ENCODE measurements at regions not wholly inside any gene's neighbourhood (a gene's known extent, or its start where the extent isn't known, plus 50 kb on each side); places are given as distances from the start of the nearest gene placed in this dataset.

DNA sequence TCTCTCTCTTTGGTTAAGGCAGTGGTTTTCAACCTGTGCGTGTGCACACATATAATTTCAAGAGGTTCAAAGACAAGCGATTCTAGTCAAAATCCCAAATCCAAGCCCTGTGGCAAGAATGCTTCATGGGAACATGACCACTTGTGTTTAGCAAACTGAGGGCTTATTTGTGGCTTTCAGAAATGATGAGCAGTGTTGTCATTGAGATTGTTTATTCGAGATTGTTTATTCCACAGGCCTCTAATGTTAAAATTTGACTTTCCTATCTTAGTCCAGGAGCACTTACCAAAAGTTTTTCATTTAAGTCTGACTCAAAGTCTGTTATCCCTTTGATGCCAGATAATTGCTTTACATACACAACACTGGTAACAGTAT is 111.1 kb upstream of the ELL2 start:
- WGBS, 2 donors: 84 to 91% methylated on average over 3 of the region's 3 CpGs

DNA sequence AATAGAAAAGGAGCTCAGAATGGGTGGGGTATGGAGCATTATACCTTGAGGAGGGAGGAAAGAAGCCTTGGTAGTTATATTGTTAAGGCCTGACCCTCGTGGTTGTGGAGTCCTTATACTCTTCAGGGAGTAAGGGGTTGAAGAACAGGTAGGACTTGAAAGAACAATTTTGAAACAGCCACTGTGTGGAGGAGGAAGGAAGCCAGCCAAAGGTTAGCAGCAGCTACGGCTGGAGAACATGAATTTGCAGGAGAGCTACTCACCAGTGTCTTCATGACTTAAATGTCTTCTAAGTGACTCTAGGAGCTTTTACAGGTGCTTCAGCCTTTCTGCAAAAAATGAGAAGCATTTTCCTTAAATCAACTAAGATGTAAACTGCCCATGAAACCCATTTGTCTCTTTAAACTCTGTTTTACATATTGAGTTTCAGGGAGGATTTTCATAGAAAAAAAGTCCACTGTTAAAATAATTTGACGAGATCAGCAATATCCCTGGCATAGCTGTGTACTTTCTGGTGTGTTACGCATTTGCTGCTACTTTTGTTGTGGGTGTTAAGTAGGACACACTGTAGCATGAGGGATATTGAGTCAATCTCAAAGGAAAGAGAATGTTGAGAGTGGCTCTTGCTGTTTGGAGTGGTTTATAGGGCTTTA is 110.6 kb upstream of the ELL2 start:
- Histone ChIP-seq H3K36me3 (no peaks in the 10 kb centered on the region), H3K9me3 (no peaks in the 10 kb centered on the region), H3K4me3 (no peak overlapping the region), H3K27me3 (no peaks in the 10 kb centered on the region), H3K27ac (no peak overlapping the region), H3K4me1 (peaks cover 6 to 10% (median 9%) of the 10 kb centered on the region in 3 donors)
- FAIRE-seq (no peak), DNase-seq (no peak), ATAC-seq (no peak)
- TF ChIP-seq, protein P1, sequence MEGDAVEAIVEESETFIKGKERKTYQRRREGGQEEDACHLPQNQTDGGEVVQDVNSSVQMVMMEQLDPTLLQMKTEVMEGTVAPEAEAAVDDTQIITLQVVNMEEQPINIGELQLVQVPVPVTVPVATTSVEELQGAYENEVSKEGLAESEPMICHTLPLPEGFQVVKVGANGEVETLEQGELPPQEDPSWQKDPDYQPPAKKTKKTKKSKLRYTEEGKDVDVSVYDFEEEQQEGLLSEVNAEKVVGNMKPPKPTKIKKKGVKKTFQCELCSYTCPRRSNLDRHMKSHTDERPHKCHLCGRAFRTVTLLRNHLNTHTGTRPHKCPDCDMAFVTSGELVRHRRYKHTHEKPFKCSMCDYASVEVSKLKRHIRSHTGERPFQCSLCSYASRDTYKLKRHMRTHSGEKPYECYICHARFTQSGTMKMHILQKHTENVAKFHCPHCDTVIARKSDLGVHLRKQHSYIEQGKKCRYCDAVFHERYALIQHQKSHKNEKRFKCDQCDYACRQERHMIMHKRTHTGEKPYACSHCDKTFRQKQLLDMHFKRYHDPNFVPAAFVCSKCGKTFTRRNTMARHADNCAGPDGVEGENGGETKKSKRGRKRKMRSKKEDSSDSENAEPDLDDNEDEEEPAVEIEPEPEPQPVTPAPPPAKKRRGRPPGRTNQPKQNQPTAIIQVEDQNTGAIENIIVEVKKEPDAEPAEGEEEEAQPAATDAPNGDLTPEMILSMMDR (IDR thresholded peaks at IDR 0.05): no peak
- WGBS, 2 donors: 70 to 75% methylated on average over 4 of the region's 4 CpGs
- intact Hi-C loops (cut with DNase I): no loop called here

More for the DNA sequence above, 111.1 kb upstream of the ELL2 start:
- ATAC-seq (no peak), DNase-seq (no peak), FAIRE-seq (no peak)
- no peaks in the 10 kb centered on the region for H3K36me3 ChIP-seq
- no peaks in the 10 kb centered on the region for H3K9me3 ChIP-seq
- no peaks in the 10 kb centered on the region for H3K27me3 ChIP-seq
- H3K4me3 ChIP-seq: no peak overlapping the region
- TF ChIP-seq, protein P1 (IDR thresholded peaks at IDR 0.05): no peak
- H3K27ac ChIP-seq: no peak overlapping the region
- intact Hi-C loops (cut with DNase I): no loop called here
- peaks cover 6 to 10% (median 9%) of the 10 kb centered on the region in 3 donors for H3K4me1 ChIP-seq

DNA sequence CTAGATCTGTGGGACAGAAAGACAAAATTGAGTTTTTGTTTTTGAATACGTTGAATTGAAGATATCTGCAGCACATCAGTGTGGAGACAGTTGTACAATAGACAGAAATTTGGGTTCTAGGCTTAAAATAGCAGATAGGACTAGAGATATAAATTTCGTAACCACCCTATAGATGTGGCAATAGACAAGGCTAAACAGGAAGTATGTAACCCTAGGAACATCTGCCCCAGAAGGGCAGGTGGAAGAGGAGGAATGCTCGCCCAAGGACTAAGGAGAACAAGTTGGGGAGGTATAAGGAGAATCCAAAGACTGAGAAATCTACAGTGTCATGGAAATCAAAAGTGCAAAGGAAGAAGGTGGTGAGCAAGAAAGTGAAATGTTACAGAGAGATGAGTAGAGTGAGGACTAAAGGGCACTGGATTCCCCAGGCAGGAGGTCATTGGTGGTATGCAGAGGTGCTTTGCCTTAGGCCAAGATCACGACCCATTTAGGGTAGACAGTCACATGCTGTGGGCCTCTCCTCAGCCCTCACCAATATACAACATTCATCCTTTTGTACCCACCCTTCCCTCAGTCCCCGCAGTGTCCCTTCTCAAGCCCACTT is 109.1 kb upstream of the ELL2 start:
- peaks cover 6 to 14% (median 9%) of the 10 kb centered on the region in 3 donors for H3K4me1 ChIP-seq
- DNase-seq: no peak
- WGBS, 2 donors: 95 to 98% methylated on average over 5 of the region's 5 CpGs
- no peaks in the 10 kb centered on the region for H3K27me3 ChIP-seq
- no peak for FAIRE-seq
- TF ChIP-seq, protein P1 (IDR thresholded peaks at IDR 0.05): no peak
- H3K27ac ChIP-seq: no peak overlapping the region
- no peaks in the 10 kb centered on the region for H3K36me3 ChIP-seq
- intact Hi-C loops (cut with DNase I): no loop called here
- H3K4me3 ChIP-seq: no peak overlapping the region
- H3K9me3 ChIP-seq: no peaks in the 10 kb centered on the region
- ATAC-seq: no peak

DNA sequence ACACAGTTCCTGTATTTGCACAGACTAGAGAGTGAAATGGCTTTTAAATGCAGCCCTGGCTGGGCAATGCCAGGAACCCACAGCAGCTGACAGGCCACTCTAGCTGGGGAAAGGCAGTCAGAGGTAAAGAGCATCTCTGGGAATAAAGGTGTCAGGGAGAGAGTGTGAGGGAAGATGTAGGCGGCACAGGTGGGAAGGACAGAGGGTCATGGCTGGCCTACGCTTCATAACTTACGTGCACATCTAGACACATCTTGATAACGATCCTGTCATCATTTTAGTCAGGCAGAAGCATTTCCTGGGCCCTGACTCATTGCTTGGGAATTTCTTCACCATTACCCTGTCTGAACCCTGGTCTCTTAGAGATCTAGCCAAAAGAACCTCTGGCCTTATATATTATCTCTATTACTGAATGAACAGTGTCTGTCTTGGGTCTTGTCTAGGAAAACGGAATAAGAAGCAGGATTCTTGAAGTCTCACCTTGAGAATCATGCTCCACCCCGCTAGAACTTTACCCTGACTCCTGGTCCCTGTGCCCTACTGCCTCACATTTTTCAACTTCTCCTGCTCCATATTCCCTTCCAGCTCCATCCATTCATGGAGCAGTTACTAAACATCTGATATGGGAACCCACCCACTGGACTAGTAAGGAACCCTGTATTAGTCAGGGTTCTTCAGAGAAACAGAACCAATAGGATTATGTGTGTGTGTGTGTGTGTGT is 106.4 kb upstream of the ELL2 start:
- Histone ChIP-seq H3K4me1 (peaks cover 0 to 8% (median 5%) of the 10 kb centered on the region in 3 donors), H3K27me3 (no peaks in the 10 kb centered on the region), H3K4me3 (no peak overlapping the region), H3K36me3 (no peaks in the 10 kb centered on the region), H3K27ac (no peak overlapping the region), H3K9me3 (no peaks in the 10 kb centered on the region)
- 92 to 94% methylated on average over 6 of the region's 6 CpGs for WGBS, 2 donors
- DNase-seq: no peak
- peak in 3 of 4 donors; percentile 42 to 77 (median 71) for ATAC-seq
- TF ChIP-seq, protein P1 (IDR thresholded peaks at IDR 0.05): no peak
- no peak for FAIRE-seq
- intact Hi-C loops (cut with DNase I): no loop called here

All from pancreas (tissue), 10 donors.